Ovary (tissue), 3 donors: ENCODE measurements at regions not wholly inside any gene's neighbourhood (a gene's known extent, or its start where the extent isn't known, plus 50 kb on each side); places are given as distances from the start of the nearest gene placed in this dataset.

ENCODE experiments used
- EP300 ChIP-seq: sonication (generic); formaldehyde crosslinking; IDR thresholded peaks from one replicate; pipeline ENCODE4 v1.6.1; 2017; ENCODE audit warnings: antibody characterized with exemption
- POLR2A ChIP-seq: fragments of 450-650 bp; IDR thresholded peaks from one replicate; pipeline ENCODE4 v1.6.1; 2017; ENCODE audit warnings: antibody characterized with exemption, mild to moderate bottlenecking, moderate library complexity
- TF ChIP-seq, protein P1 (sequence below), 3 donors: fragments of 450-650 bp in 2 of 3; fragments of 200-600 bp in 1 of 3; IDR thresholded peaks; one replicate each; pipeline versions ENCODE4 v1.5.1 to v1.8.0; 2016 to 2022; ENCODE audit warnings: antibody characterized with exemption in 3 of 3, mild to moderate bottlenecking in 1 of 3
- donor health status: DM: no; HTN: no; CAD: no.

DNA sequence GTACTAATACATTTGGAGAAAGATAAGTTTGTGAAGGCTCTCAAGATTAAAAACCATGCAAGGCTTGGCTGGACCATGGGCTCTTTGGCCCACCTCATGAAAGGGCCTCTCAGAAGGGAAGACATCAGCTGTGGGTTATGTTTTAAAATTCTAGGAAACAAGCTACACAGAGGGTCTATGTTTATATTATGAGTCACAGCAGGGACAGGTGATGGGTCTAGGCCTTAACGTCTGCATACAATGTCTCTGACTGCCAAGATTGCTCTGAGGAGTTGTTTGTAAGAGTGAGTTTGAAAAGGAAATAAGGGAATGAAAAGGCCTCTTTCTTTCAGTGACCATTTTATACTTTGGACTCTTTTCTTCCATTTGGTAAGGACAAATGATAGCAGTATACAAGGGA is 77.0 kb upstream of the ARMCX2 start:
- TF ChIP-seq, protein P1, sequence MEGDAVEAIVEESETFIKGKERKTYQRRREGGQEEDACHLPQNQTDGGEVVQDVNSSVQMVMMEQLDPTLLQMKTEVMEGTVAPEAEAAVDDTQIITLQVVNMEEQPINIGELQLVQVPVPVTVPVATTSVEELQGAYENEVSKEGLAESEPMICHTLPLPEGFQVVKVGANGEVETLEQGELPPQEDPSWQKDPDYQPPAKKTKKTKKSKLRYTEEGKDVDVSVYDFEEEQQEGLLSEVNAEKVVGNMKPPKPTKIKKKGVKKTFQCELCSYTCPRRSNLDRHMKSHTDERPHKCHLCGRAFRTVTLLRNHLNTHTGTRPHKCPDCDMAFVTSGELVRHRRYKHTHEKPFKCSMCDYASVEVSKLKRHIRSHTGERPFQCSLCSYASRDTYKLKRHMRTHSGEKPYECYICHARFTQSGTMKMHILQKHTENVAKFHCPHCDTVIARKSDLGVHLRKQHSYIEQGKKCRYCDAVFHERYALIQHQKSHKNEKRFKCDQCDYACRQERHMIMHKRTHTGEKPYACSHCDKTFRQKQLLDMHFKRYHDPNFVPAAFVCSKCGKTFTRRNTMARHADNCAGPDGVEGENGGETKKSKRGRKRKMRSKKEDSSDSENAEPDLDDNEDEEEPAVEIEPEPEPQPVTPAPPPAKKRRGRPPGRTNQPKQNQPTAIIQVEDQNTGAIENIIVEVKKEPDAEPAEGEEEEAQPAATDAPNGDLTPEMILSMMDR (IDR thresholded peaks at IDR 0.05), result no peak
- TF ChIP-seq POLR2A (no peak), EP300 (no peak)
